A549 (cell line): ENCODE measurements at regions not wholly inside any gene's neighbourhood (a gene's known extent, or its start where the extent isn't known, plus 50 kb on each side); places are given as distances from the start of the nearest gene placed in this dataset.

Experiments used
- ATAC-seq, 2 experiments: fragments of 200-7000 bp in 1 of 2; fragments of >200 bp in 1 of 2; cut with Nextera tagmentation in 1 of 2; cut with Tn5 transposase in 1 of 2; 3 replicates each; pipeline versions ENCODE4 v1.8.0 to v1.9.1; 2018 to 2020; ENCODE audit warnings: mild to moderate bottlenecking in 1 of 2, moderate library complexity in 1 of 2
- CTCF ChIA-PET: fragments of 300-600 bp; sonication (Branson Sonifier 250); formaldehyde crosslinking; extraction: SDS; loops from one replicate; lab custom pipeline; 2021; ENCODE audit warnings: antibody characterized with exemption, inconsistent platforms; lab: Yijun Ruan, JAX
- POLR2A ChIA-PET: fragments of 350-600 bp; formaldehyde crosslinking; extraction: SDS; loops from one replicate; lab custom pipeline; 2021; ENCODE audit warnings: antibody characterized with exemption, inconsistent platforms; lab: Yijun Ruan, JAX
- DNase-seq, 2 experiments: peaks; one replicate each; pipeline versions ENCODE4 v3.0.0 to v3.0.0-alpha.2; 2011 to 2016; ENCODE audit warnings: low read depth in 1 of 2, low spot score in 1 of 2
- FAIRE-seq: peaks from 2 replicates; lab custom pipeline; 2011; peaks lifted over from hg19 to GRCh38; lab: Jason Lieb, UNC
- H3K27ac ChIP-seq, 2 experiments: fragments of >200 bp; sonication (Bioruptor Twin); formaldehyde crosslinking; 3 replicates each; pipeline ENCODE4 v1.5.1; 2016 to 2017
- H3K4me1 ChIP-seq: fragments of >200 bp; sonication (Bioruptor Twin); formaldehyde crosslinking; 3 replicates; pipeline ENCODE4 v1.6.1; 2016
- H3K4me2 ChIP-seq: fragments of >200 bp; sonication (Bioruptor Twin); formaldehyde crosslinking; 3 replicates; pipeline ENCODE4 v1.6.1; 2016
- H3K4me3 ChIP-seq: fragments of >200 bp; sonication (Bioruptor Twin); formaldehyde crosslinking; 3 replicates; pipeline ENCODE4 v1.5.1; 2016
- H3K9me3 ChIP-seq: fragments of >200 bp; sonication (Bioruptor Twin); formaldehyde crosslinking; 3 replicates; pipeline ENCODE4 v1.6.1; 2016
- CBX2 ChIP-seq: fragments of 200-600 bp; sonication (generic); IDR thresholded peaks from 2 replicates; pipeline ENCODE4 v1.6.1; 2016; ENCODE audit warnings: low read depth, mild to moderate bottlenecking, borderline replicate concordance
- CBX8 ChIP-seq: fragments of 200-600 bp; sonication (generic); IDR thresholded peaks from 2 replicates; pipeline ENCODE4 v1.6.1; 2016
- CHD2 ChIP-seq: fragments of 150-350 bp; IDR thresholded peaks from 2 replicates; pipeline ENCODE4 v1.6.1; 2014; ENCODE audit warnings: low read length; ENCODE audit not compliant: partially characterized antibody
- CHD4 ChIP-seq: fragments of 200-600 bp; sonication (generic); IDR thresholded peaks from 2 replicates; pipeline ENCODE4 v1.6.1; 2016; ENCODE audit warnings: antibody characterized with exemption, mild to moderate bottlenecking, borderline replicate concordance
- EHMT2 ChIP-seq: fragments of 200-600 bp; sonication (generic); IDR thresholded peaks from 2 replicates; pipeline ENCODE4 v1.6.1; 2016; ENCODE audit warnings: antibody characterized with exemption, low read depth, mild to moderate bottlenecking, moderate library complexity
- ELK1 ChIP-seq: fragments of 150-350 bp; IDR thresholded peaks from 2 replicates; pipeline ENCODE4 v1.6.1; 2014; ENCODE audit warnings: low read depth, mild to moderate bottlenecking, low read length
- ESRRA ChIP-seq: fragments of 150-350 bp; IDR thresholded peaks from 2 replicates; pipeline ENCODE4 v1.6.1; 2014; ENCODE audit warnings: mild to moderate bottlenecking, low read length, borderline replicate concordance
- FOSL2 ChIP-seq, 2 experiments: fragments of 450-650 bp in 1 of 2; fragments of >200 bp in 1 of 2; sonication (Bioruptor Twin) in 1 of 2; formaldehyde crosslinking; IDR thresholded peaks; 2 replicates each; pipeline versions ENCODE4 v1.5.0 to v1.6.1; 2016 to 2020; ENCODE audit warnings: mild to moderate bottlenecking in 1 of 2, moderate library complexity in 1 of 2
- FOXS1 ChIP-seq: fragments of 250-450 bp; sonication (Bioruptor Pico); IDR thresholded peaks from 2 replicates; pipeline ENCODE4 v1.5.0; 2020; ENCODE audit warnings: mild to moderate bottlenecking, moderate library complexity
- HES2 ChIP-seq: fragments of >200 bp; sonication (Bioruptor Twin); formaldehyde crosslinking; IDR thresholded peaks from 2 replicates; pipeline ENCODE4 v1.6.1; 2016
- JUN ChIP-seq, 2 experiments: fragments of >200 bp; sonication (Bioruptor Twin); formaldehyde crosslinking; IDR thresholded peaks; 2 replicates in 1 of 2; 3 replicates in 1 of 2; pipeline ENCODE4 v1.6.1; 2016 to 2017
- MAFK ChIP-seq: fragments of 450-650 bp; IDR thresholded peaks from 2 replicates; pipeline ENCODE4 v1.6.1; 2014; ENCODE audit not compliant: partially characterized antibody
- MAZ ChIP-seq: fragments of 150-350 bp; IDR thresholded peaks from 2 replicates; pipeline ENCODE4 v1.6.1; 2014; ENCODE audit warnings: antibody characterized with exemption, low read depth, low read length, borderline replicate concordance
- NFE2L2 ChIP-seq: fragments of 150-350 bp; conservative IDR thresholded peaks from 2 replicates; pipeline ENCODE4 v1.6.1; 2014; ENCODE audit warnings: low read length
- NPAS2 ChIP-seq: fragments of 250-450 bp; sonication (Bioruptor Pico); IDR thresholded peaks from 2 replicates; pipeline ENCODE4 v1.8.0; 2022; ENCODE audit warnings: mild to moderate bottlenecking, moderate library complexity, borderline replicate concordance
- RAD21 ChIP-seq, 2 experiments: fragments of >200 bp in 1 of 2; sonication (Bioruptor Twin) in 1 of 2; formaldehyde crosslinking in 1 of 2; IDR thresholded peaks in 1 of 2; conservative IDR thresholded peaks in 1 of 2; 2 replicates in 1 of 2; 3 replicates in 1 of 2; pipeline ENCODE4 v1.6.1; 2012 to 2018; ENCODE audit warnings: inconsistent platforms in 1 of 2
- RFX5 ChIP-seq: fragments of 450-650 bp; IDR thresholded peaks from 2 replicates; pipeline ENCODE4 v1.7.1; 2014; ENCODE audit warnings: antibody characterized with exemption, mild to moderate bottlenecking, moderate library complexity
- SMC3 ChIP-seq: fragments of >200 bp; sonication (Bioruptor Twin); formaldehyde crosslinking; IDR thresholded peaks from 3 replicates; pipeline ENCODE4 v1.6.1; 2018; ENCODE audit warnings: inconsistent platforms
- ZFP36 ChIP-seq: fragments of 450-650 bp; IDR thresholded peaks from 2 replicates; pipeline ENCODE4 v1.6.1; 2014; ENCODE audit warnings: borderline replicate concordance; ENCODE audit not compliant: partially characterized antibody
- ZNF302 ChIP-seq: fragments of 250-450 bp; sonication (Bioruptor Pico); IDR thresholded peaks from 2 replicates; pipeline ENCODE4 v1.9.0; 2021; ENCODE audit warnings: inconsistent platforms, mild to moderate bottlenecking, moderate library complexity
- ZSCAN20 ChIP-seq: fragments of 250-450 bp; sonication (Bioruptor Pico); IDR thresholded peaks from 2 replicates; pipeline ENCODE4 v1.8.0; 2022; ENCODE audit warnings: mild to moderate bottlenecking, moderate library complexity
- WGBS: methylation state at CpG from one replicate; pipeline ENCODE4 v1.1.6; 2017; ENCODE audit errors: missing lambda C conversion rate; 5-methylcytosine and 5-hydroxymethylcytosine counted together
- TF ChIP-seq, protein P1 (sequence below): fragments of 450-650 bp; IDR thresholded peaks from 2 replicates; pipeline ENCODE4 v1.6.1; 2014; ENCODE audit warnings: antibody characterized with exemption
- TF ChIP-seq, protein P2 (sequence below): fragments of 250-450 bp; sonication (Bioruptor Pico); IDR thresholded peaks from 2 replicates; pipeline ENCODE4 v1.5.0; 2020; ENCODE audit warnings: low read depth, mild to moderate bottlenecking, moderate library complexity
- TF ChIP-seq, protein P3 (sequence below): IDR thresholded peaks from 2 replicates; pipeline ENCODE4 v1.6.1; 2012
- TF ChIP-seq, protein P4 (sequence below): fragments of 250-450 bp; sonication (Bioruptor Pico); IDR thresholded peaks from 2 replicates; pipeline ENCODE4 v1.5.0; 2021; ENCODE audit warnings: mild to moderate bottlenecking, moderate library complexity, borderline replicate concordance
- TF ChIP-seq, protein P5 (sequence below): fragments of >200 bp; sonication (Bioruptor Twin); formaldehyde crosslinking; IDR thresholded peaks from 3 replicates; pipeline ENCODE4 v1.5.1; 2016

GRCh38 chr14:27536748-27537147 is 938.9 kb upstream of the NOVA1 start:
- TF ChIP-seq, protein P1, sequence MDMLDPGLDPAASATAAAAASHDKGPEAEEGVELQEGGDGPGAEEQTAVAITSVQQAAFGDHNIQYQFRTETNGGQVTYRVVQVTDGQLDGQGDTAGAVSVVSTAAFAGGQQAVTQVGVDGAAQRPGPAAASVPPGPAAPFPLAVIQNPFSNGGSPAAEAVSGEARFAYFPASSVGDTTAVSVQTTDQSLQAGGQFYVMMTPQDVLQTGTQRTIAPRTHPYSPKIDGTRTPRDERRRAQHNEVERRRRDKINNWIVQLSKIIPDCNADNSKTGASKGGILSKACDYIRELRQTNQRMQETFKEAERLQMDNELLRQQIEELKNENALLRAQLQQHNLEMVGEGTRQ: no peak
- TF ChIP-seq FOSL2 (IDR thresholded peaks at IDR 0.05) (no peak), FOSL2 (CRISPR knock-in tag; IDR thresholded peaks at IDR 0.05) (no peak), MAZ (no peak), ZSCAN20 (CRISPR knock-in tag) (no peak), CBX8 (no peak), MAFK (no peak), CHD2 (no peak), NPAS2 (no peak), ZNF302 (no peak), CBX2 (no peak), NFE2L2 (no peak), RFX5 (no peak), ESRRA (no peak), RAD21 (conservative IDR thresholded peaks at IDR 0.05 in 1 of 2, IDR thresholded peaks at IDR 0.05 in 1 of 2) (no peak)
- TF ChIP-seq, protein P2, sequence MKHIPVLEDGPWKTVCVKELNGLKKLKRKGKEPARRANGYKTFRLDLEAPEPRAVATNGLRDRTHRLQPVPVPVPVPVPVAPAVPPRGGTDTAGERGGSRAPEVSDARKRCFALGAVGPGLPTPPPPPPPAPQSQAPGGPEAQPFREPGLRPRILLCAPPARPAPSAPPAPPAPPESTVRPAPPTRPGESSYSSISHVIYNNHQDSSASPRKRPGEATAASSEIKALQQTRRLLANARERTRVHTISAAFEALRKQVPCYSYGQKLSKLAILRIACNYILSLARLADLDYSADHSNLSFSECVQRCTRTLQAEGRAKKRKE (CRISPR knock-in tag): no peak
- TF ChIP-seq, protein P3, sequence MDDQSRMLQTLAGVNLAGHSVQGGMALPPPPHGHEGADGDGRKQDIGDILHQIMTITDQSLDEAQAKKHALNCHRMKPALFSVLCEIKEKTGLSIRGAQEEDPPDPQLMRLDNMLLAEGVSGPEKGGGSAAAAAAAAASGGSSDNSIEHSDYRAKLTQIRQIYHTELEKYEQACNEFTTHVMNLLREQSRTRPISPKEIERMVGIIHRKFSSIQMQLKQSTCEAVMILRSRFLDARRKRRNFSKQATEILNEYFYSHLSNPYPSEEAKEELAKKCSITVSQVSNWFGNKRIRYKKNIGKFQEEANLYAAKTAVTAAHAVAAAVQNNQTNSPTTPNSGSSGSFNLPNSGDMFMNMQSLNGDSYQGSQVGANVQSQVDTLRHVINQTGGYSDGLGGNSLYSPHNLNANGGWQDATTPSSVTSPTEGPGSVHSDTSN: no peak
- TF ChIP-seq, protein P4, sequence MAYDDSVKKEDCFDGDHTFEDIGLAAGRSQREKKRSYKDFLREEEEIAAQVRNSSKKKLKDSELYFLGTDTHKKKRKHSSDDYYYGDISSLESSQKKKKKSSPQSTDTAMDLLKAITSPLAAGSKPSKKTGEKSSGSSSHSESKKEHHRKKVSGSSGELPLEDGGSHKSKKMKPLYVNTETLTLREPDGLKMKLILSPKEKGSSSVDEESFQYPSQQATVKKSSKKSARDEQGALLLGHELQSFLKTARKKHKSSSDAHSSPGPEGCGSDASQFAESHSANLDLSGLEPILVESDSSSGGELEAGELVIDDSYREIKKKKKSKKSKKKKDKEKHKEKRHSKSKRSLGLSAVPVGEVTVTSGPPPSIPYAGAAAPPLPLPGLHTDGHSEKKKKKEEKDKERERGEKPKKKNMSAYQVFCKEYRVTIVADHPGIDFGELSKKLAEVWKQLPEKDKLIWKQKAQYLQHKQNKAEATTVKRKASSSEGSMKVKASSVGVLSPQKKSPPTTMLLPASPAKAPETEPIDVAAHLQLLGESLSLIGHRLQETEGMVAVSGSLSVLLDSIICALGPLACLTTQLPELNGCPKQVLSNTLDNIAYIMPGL (CRISPR knock-in tag): no peak
- Histone ChIP-seq H3K27ac (no peak overlapping the region), H3K4me1 (no peaks in the 10 kb centered on the region), H3K4me3 (no peak overlapping the region), H3K9me3 (no peaks in the 10 kb centered on the region), H3K4me2 (no peak overlapping the region)
- ATAC-seq (no peak), DNase-seq (no peak), FAIRE-seq (no peak)
- POLR2A ChIA-PET: no interaction called here
- CTCF ChIA-PET: no interaction called here
- WGBS: 10% methylated on average over 3 of the region's 3 CpGs

DNA sequence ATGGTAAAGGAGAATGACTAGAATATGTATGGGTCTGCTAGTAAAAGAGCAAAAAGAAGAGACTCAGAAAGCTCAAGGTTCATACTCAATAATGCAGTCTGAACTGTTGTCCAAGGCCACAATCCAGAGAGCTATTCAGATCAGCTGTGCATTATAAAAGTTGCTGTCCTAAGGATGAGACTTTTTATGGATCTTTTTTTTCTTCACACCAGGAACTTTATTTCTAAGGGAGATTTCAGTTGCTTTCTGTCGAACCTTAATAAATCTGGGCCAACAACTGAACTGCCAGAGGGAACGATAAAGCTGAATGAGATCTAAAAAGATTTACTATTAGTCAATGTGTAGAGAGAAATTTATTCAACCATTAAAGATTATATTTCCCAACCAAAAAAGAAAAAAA is 948.3 kb upstream of the NOVA1 start:
- Histone ChIP-seq H3K4me1 (no peaks in the 10 kb centered on the region), H3K4me2 (no peak overlapping the region), H3K9me3 (no peaks in the 10 kb centered on the region), H3K27ac (no peak overlapping the region), H3K4me3 (no peak overlapping the region)
- FAIRE-seq (no peak), DNase-seq (no peak), ATAC-seq (no peak)
- CTCF ChIA-PET: no interaction called here
- POLR2A ChIA-PET: no interaction called here
- 14% methylated on average over 2 of the region's 2 CpGs for WGBS
- no peak for TF ChIP-seq ZSCAN20 (CRISPR knock-in tag)
- TF ChIP-seq, protein P2 (CRISPR knock-in tag): no peak
- no peak for TF ChIP-seq SMC3
- no peak for TF ChIP-seq ZFP36
- no peak for TF ChIP-seq MAFK
- TF ChIP-seq, protein P3: no peak
- TF ChIP-seq RAD21 (conservative IDR thresholded peaks at IDR 0.05 in 1 of 2, IDR thresholded peaks at IDR 0.05 in 1 of 2): no peak
- no peak for TF ChIP-seq ELK1
- TF ChIP-seq, protein P5, sequence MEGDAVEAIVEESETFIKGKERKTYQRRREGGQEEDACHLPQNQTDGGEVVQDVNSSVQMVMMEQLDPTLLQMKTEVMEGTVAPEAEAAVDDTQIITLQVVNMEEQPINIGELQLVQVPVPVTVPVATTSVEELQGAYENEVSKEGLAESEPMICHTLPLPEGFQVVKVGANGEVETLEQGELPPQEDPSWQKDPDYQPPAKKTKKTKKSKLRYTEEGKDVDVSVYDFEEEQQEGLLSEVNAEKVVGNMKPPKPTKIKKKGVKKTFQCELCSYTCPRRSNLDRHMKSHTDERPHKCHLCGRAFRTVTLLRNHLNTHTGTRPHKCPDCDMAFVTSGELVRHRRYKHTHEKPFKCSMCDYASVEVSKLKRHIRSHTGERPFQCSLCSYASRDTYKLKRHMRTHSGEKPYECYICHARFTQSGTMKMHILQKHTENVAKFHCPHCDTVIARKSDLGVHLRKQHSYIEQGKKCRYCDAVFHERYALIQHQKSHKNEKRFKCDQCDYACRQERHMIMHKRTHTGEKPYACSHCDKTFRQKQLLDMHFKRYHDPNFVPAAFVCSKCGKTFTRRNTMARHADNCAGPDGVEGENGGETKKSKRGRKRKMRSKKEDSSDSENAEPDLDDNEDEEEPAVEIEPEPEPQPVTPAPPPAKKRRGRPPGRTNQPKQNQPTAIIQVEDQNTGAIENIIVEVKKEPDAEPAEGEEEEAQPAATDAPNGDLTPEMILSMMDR: no peak
- no peak for TF ChIP-seq FOXS1 (CRISPR knock-in tag)
- no peak for TF ChIP-seq JUN (IDR thresholded peaks at IDR 0.05)
- no peak for TF ChIP-seq EHMT2
- no peak for TF ChIP-seq NFE2L2
- no peak for TF ChIP-seq NPAS2
- no peak for TF ChIP-seq HES2
- no peak for TF ChIP-seq FOSL2 (IDR thresholded peaks at IDR 0.05)
- TF ChIP-seq FOSL2 (CRISPR knock-in tag; IDR thresholded peaks at IDR 0.05): no peak
- TF ChIP-seq CHD4: no peak
